DND-41 (cell line): ENCODE measurements at regions not wholly inside any gene's neighbourhood (a gene's known extent, or its start where the extent isn't known, plus 50 kb on each side); places are given as distances from the start of the nearest gene placed in this dataset.

Experiments used
- ATAC-seq: fragments of 200-7000 bp; cut with Tn5 transposase; 3 replicates; pipeline ENCODE4 v1.9.1; 2021; ENCODE audit warnings: low read depth; ENCODE audit not compliant: insufficient read depth
- DNase-seq: peaks from one replicate; pipeline ENCODE4 v3.0.0-alpha.2; 2020
- H2AFZ ChIP-seq: 2 replicates; pipeline ENCODE4 v1.6.0; 2012; ENCODE audit warnings: low read depth, low read length
- H3K27ac ChIP-seq: 2 replicates; pipeline ENCODE4 v1.5.1; 2012; ENCODE audit warnings: low read length, inconsistent platforms
- H3K27me3 ChIP-seq: fragments of 200-600 bp; sonication (generic); 2 replicates; pipeline ENCODE4 v1.6.0; 2012; ENCODE audit warnings: low read length, mild to moderate bottlenecking, inconsistent platforms; ENCODE audit not compliant: insufficient read depth, poor library complexity
- H3K36me3 ChIP-seq: 2 replicates; pipeline ENCODE4 v1.5.1; 2012; ENCODE audit warnings: low read length, inconsistent platforms; ENCODE audit not compliant: insufficient read depth
- H3K4me1 ChIP-seq: 2 replicates; pipeline ENCODE4 v1.5.1; 2012; ENCODE audit warnings: mild to moderate bottlenecking, low read length; ENCODE audit not compliant: insufficient read depth
- H3K4me2 ChIP-seq: 2 replicates; pipeline ENCODE4 v1.6.0; 2012; ENCODE audit warnings: mild to moderate bottlenecking, moderate library complexity, low read length, inconsistent platforms; ENCODE audit not compliant: insufficient read depth
- H3K4me3 ChIP-seq, 2 experiments: fragments of 200-600 bp in 1 of 2; shearing (Covaris generic) in 1 of 2; 2 replicates each; pipeline ENCODE4 v1.5.1; 2012 to 2016; ENCODE audit warnings: inconsistent platforms in 2 of 2, low read length in 2 of 2, mild to moderate bottlenecking in 2 of 2, low read depth in 1 of 2, moderate library complexity in 1 of 2
- H3K79me2 ChIP-seq: 2 replicates; pipeline ENCODE4 v1.6.0; 2012; ENCODE audit warnings: low read length, inconsistent platforms; ENCODE audit not compliant: insufficient read depth
- H3K9ac ChIP-seq: 2 replicates; pipeline ENCODE4 v1.6.0; 2012; ENCODE audit warnings: low read depth, mild to moderate bottlenecking, inconsistent platforms, low read length, moderate library complexity
- H3K9me3 ChIP-seq: 2 replicates; pipeline ENCODE4 v1.5.1; 2012; ENCODE audit warnings: low read length, moderate library complexity, mild to moderate bottlenecking, inconsistent platforms; ENCODE audit not compliant: insufficient read depth, severe bottlenecking
- H4K20me1 ChIP-seq: 2 replicates; pipeline ENCODE4 v1.6.0; 2012; ENCODE audit warnings: low read length; ENCODE audit not compliant: insufficient read depth
- CTCF ChIP-seq: IDR thresholded peaks from 2 replicates; pipeline ENCODE4 v1.5.1; 2012; ENCODE audit warnings: borderline replicate concordance, low read length, moderate library complexity, mild to moderate bottlenecking; ENCODE audit not compliant: poor library complexity, severe bottlenecking; ENCODE audit errors: extremely low read depth
- EZH2 ChIP-seq: IDR thresholded peaks from 3 replicates; pipeline ENCODE4 v1.6.1; 2012; ENCODE audit warnings: borderline replicate concordance, low read depth, mild to moderate bottlenecking, moderate library complexity, low read length, inconsistent platforms; ENCODE audit not compliant: severe bottlenecking

- H3K4me3 ChIP-seq: no peak overlapping the region
- H3K36me3 ChIP-seq: no peaks in the 10 kb centered on the region
- no peaks in the 10 kb centered on the region for H3K27me3 ChIP-seq
- TF ChIP-seq CTCF (no peak), EZH2 (no peak)
- no peak overlapping the region for H3K9ac ChIP-seq
- H4K20me1 ChIP-seq: no peaks in the 10 kb centered on the region
- ATAC-seq: no peak
- no peak overlapping the region for H3K27ac ChIP-seq
- H3K4me2 ChIP-seq: no peak overlapping the region
- H3K9me3 ChIP-seq: no peaks in the 10 kb centered on the region
- H3K79me2 ChIP-seq: no peaks in the 10 kb centered on the region
- no peak for DNase-seq
- H2AFZ ChIP-seq: no peak overlapping the region
- H3K4me1 ChIP-seq: no peaks in the 10 kb centered on the region
Measured at GRCh38 chr10:30738416-30738815, 108.9 kb upstream of the LYZL2 start.

GRCh38 chr10:30737931-30738391, 108.4 kb upstream of the LYZL2 start:
- Histone ChIP-seq H3K9ac (no peak overlapping the region), H3K4me2 (no peak overlapping the region), H3K36me3 (no peaks in the 10 kb centered on the region), H3K4me3 (no peak overlapping the region), H3K79me2 (no peaks in the 10 kb centered on the region), H3K27ac (no peak overlapping the region), H3K9me3 (no peaks in the 10 kb centered on the region), H3K27me3 (no peaks in the 10 kb centered on the region), H3K4me1 (no peaks in the 10 kb centered on the region), H2AFZ (no peak overlapping the region), H4K20me1 (no peaks in the 10 kb centered on the region)
- ATAC-seq (no peak), DNase-seq (no peak)
- no peak for TF ChIP-seq EZH2
- TF ChIP-seq CTCF: no peak

GRCh38 chr10:30736685-30737232, 107.2 kb upstream of the LYZL2 start:
- no peaks in the 10 kb centered on the region for H4K20me1 ChIP-seq
- no peak overlapping the region for H3K4me2 ChIP-seq
- ATAC-seq (no peak), DNase-seq (no peak)
- H3K27ac ChIP-seq: no peak overlapping the region
- H2AFZ ChIP-seq: no peak overlapping the region
- H3K4me1 ChIP-seq: no peaks in the 10 kb centered on the region
- H3K27me3 ChIP-seq: no peaks in the 10 kb centered on the region
- TF ChIP-seq EZH2 (no peak), CTCF (no peak)
- H3K79me2 ChIP-seq: no peaks in the 10 kb centered on the region
- H3K4me3 ChIP-seq: no peak overlapping the region
- H3K36me3 ChIP-seq: no peaks in the 10 kb centered on the region
- no peaks in the 10 kb centered on the region for H3K9me3 ChIP-seq
- H3K9ac ChIP-seq: no peak overlapping the region
